ENCODE measurements at regions not wholly inside any gene's neighbourhood (a gene's known extent, or its start where the extent isn't known, plus 50 kb on each side); places are given as distances from the start of the nearest gene placed in this dataset.
"Not testable (repeated sequence)": the region's sequence is repeated elsewhere in the genome, so short reads cannot be mapped to it uniquely, and the experiment has no call there.

DNA sequence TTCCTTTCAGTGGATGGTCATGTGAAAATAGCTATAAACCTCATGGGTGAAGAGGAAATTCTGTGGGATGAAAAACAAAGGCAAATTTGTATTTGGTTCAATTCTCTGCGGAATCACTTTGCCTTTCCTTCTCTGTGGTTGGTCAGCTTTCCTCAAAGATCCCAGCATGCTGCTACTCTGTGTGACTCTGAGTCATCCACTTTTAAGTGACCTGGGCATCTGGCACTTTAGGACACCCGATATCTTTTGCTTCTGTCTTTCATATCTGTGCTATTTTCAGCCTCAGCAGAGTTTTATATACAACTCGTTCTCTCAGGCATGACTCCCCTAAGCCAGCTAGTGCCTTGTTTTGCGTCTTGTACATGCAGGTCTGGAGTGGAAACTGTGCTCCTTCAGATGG, 217.0 kb upstream of the PIEZO2 start:
- TF ChIP-seq POLR2A (IDR thresholded peaks at IDR 0.05; ENCODE audit: low read length), result no peak
- TF ChIP-seq GATA1 (IDR thresholded peaks at IDR 0.05; ENCODE audit: low read depth, low read length), result no peak
- no peak for DNase-seq

DNA sequence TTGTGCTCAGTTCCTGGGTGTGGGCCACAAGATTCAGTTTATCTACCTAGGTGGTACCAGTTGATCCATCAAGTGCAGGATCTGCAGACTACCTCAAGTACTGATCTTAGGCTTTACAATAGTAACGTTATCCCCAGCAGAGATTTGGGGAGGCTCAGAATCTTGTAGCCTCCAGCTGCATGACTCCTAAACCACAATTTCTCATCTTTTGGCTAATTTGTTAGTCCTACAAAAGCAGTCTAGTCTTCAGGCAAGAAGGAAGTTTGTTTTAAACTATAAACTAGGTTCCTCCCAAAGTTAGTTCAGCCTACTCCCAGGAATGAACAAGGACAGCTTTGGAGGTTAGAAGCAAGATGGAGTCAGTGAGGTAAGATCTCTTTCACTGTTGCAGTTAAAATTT, 213.5 kb upstream of the PIEZO2 start:
- TF ChIP-seq POLR2A (IDR thresholded peaks at IDR 0.05; ENCODE audit: low read length) (no peak), GATA1 (IDR thresholded peaks at IDR 0.05; ENCODE audit: low read depth, low read length) (no peak)

DNA sequence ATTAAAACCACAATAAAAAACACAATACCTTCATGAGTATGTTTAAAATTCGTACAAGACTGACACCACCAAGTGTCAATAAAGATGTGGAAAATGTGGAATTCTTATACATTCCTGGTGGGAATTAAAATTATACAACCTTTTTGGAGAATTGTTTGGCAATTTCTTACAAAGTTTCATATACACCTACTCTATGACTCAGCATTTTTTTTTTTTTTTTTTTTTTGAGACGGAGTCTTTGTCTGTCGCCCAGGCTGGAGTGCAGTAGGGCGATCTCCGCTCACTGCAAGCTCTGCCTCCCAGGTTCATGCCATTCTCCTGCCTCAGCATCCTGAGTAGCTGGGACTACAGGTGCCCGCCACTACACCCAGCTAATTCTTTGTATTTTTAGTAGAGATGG, 212.5 kb upstream of the PIEZO2 start:
- not testable (repeated sequence) for DNase-seq

More for the DNA sequence above, 213.5 kb upstream of the PIEZO2 start:
- no peak for DNase-seq

DNA sequence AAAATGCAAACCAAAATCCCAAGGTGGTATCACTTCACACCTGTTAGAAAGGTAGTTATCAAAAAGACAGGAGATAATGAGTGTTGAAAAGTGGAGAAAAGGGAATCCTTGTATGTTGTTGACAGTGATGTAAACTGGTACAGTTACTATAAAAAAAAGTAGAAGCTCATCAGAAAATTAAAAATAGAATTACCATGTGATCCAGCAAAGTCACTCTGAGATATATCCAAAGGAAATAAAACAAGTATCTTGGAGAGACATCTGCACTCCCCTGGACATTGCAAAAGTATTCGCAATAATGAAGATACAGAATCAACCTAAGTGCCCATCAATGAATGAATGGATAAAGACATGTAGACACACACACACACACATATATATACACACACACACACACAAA, 208.3 kb upstream of the PIEZO2 start:
- TF ChIP-seq POLR2A (IDR thresholded peaks at IDR 0.05; ENCODE audit: low read length) (no peak), GATA1 (IDR thresholded peaks at IDR 0.05; ENCODE audit: low read depth, low read length) (no peak)

DNA sequence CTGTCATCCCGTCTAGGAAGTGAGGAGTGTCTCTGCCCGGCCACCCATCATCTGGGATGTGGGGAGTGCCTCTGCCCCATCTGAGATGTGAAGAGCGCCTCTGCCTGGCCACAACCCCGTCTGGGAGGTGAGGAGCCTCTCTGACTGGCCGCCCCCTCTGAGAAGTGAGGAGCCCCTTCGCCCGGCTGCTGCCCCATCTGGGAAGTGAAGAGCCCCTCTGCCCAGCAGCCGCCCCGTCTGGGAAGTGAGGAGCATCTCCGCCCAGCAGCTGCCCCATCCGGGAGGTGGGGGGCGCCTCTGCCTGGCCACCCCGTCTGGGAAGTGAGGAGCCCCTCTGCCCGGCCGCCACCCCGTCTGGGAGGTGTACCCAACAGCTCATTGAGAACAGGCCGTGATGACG, 195.2 kb upstream of the PIEZO2 start:
- DNase-seq, result not testable (repeated sequence)

More for the DNA sequence above, 208.3 kb upstream of the PIEZO2 start:
- no peak for DNase-seq

DNA sequence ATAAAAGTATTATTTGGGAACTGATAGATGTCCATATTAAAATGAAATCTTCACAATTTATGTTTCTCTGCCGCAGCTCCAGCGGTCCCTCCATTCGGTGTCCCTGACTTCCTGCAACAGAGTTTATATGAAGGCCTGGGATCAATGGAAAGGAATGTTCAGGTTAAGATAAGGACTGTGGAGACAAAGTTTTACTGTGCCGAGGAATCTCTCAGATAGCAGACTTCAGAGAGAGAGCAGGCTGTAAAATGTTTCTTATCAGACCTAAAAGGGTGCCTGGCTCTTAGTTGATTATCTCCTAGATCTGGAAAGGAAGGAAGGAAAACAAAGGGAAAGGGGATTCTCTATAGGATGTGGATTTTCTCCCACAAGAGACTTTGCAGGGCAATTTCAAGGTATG, 193.7 kb upstream of the PIEZO2 start:
- no peak for TF ChIP-seq POLR2A (IDR thresholded peaks at IDR 0.05; ENCODE audit: low read length)
- TF ChIP-seq GATA1 (IDR thresholded peaks at IDR 0.05; ENCODE audit: low read depth, low read length), result no peak
- no peak for DNase-seq

DNA sequence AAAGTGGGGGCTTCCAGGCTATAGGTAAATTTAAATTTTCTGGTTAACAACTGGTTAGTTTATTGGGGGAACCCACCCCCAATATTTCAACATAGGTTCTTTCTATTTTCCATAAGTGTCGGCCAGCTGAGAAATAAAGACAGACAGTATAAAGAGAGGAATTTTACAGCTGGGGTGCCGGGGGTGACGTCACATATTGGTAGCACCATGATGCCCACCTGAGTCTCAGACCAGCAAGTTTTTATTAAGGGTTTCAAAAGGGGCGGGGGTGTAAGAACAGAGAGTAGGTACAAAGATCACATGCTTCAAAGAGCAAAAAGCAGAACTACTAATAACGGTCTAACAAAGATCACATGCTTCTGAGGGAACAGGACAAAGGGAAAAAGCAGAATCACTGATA, 192.7 kb upstream of the PIEZO2 start:
- not testable (repeated sequence) for DNase-seq

DNA sequence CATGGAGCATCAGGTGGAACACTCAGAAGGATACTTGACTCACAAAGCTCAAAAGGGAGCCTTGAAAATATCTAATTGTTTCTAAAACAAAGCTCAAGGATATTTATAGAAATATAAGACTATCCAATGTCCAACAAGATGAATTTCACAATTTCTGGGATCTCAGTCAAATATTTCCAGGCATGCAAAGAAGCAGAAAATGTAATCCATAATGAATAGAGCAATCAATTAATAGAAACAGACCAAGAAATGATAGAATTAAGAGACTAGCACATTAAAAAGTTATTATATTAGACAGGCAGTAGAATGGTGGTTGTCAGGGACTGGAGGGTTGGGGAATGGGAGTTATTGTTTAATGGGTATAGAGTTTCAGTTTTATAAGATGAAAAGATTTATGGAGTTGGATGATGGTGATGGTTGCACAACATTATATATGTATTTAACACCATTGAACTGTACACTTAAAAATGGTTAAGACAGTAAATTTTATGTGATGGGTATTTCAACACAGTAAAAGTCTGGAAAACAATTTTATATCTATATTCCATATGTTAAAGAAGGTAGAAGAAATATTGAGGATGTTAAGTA, 189.9 kb upstream of the PIEZO2 start:
- no peak for TF ChIP-seq POLR2A (IDR thresholded peaks at IDR 0.05; ENCODE audit: low read length)
- TF ChIP-seq GATA1 (IDR thresholded peaks at IDR 0.05; ENCODE audit: low read depth, low read length), result no peak
- DNase-seq, result no peak

DNA sequence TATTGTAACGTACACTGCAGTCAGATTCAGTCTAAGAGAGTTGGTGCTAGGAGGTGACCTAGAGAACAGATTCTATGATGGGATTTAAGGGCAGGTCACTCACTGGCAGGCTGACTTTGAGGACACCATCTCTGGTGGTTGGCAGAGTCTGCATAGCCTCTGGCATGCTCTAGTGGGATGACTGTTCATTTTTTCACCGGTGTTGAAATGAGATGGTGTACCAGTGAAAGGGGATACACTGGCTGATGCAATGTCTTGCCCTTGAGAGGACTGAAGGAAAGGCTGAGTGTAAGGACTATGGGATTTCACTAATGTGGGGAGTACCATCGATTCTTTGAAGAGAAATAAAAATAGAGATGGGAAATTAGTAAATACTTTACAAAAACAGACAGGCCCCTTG, 186.9 kb upstream of the PIEZO2 start:
- TF ChIP-seq GATA1 (IDR thresholded peaks at IDR 0.05; ENCODE audit: low read depth, low read length), result no peak
- TF ChIP-seq POLR2A (IDR thresholded peaks at IDR 0.05; ENCODE audit: low read length), result no peak
- no peak for DNase-seq

DNA sequence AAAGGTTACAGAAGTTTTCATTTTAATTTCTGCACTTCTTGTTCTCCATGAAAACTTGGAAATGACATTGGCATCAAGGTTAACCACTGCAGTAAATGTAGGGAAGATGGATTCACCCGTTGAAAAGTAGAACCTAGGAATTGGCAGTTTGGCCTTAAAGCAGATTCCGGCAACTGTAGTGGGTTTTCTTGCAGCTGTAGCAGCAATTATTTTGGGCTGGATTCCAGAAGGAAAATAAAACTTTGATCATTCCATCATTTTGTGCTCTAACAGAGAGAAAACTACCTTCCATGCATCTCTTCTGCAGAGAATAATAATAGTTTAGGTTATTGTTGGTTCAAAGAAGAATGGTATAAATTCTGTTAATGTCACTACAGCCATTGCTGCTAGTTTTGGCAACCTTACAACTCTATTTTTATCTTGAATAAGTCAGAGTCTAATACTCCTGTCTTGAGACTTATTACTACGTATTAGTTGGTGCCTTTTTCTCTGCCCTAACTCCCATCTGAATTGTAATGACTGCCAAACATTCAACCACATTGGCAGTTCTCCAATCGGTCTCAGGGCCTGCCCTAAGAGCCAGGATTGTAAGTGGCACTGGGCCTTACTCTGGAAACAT, 178.1 kb upstream of the PIEZO2 start:
- DNase-seq, result no peak
- TF ChIP-seq GATA1 (IDR thresholded peaks at IDR 0.05; ENCODE audit: low read depth, low read length) (no peak), POLR2A (IDR thresholded peaks at IDR 0.05; ENCODE audit: low read length) (no peak)

DNA sequence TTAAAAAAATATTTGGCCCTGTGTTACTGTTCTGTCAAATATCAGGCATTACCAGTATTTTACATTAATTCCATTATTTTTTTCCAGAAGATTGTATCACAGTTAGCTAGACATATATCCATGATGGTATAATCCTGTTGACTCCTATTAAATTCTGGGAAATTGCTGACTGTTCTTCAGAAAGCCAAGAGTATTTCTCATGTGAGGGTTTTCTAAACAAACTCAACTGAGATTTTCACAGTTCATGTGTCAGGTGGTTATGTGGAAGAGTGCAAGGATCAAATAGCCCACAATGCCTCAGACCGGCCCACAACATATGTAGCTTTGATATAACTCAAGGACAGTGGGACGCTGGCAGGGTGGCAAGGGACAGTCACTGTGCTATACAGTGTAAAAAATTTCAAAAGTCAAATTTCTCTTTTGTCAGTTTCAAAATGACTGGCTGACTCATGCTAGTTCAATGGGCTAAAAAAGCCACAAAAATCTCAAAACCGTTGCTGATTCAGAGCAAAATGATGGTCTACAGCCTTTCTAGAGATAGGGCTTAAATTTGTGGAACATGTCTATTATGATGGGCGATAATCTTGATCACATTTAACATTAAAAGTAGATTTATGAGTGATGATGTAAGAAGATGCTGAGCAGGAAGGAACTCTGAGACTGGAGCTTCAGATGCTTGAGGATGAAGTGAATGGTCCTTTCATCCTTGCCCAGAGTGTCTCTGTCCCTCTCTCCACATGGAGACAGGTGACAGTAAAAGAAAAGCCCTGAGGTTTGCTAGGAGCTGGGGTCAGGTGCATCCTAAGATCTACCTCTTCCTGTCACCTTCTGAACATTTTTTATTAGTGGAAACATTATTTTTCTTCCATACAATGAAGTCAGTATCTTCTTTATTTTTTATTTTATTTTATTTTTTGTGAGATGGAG, 175.8 kb upstream of the PIEZO2 start:
- no peak for TF ChIP-seq GATA1 (IDR thresholded peaks at IDR 0.05; ENCODE audit: low read depth, low read length)
- no peak for TF ChIP-seq POLR2A (IDR thresholded peaks at IDR 0.05; ENCODE audit: low read length)
- no peak for DNase-seq

DNA sequence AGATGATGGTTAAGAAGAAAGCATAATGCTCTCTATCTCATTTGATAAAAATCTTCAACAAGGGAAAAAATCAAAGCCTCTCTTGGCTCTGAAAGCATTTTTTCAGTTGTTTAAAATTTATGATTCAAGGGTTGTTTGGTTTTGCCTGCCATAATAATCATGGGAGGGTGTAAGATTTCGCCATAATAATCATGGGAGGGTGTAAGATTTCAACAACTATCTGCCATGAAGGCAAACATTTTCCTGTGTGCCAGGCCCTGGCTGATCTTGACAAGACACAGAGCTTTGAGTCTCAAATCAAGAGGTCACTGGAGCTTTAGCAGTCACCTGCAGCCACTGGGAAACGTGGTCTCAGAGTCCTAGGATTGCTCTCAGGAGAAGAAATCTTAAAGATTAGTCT, 175.1 kb upstream of the PIEZO2 start:
- TF ChIP-seq POLR2A (IDR thresholded peaks at IDR 0.05; ENCODE audit: low read length) (no peak), GATA1 (IDR thresholded peaks at IDR 0.05; ENCODE audit: low read depth, low read length) (no peak)
- no peak for DNase-seq

DNA sequence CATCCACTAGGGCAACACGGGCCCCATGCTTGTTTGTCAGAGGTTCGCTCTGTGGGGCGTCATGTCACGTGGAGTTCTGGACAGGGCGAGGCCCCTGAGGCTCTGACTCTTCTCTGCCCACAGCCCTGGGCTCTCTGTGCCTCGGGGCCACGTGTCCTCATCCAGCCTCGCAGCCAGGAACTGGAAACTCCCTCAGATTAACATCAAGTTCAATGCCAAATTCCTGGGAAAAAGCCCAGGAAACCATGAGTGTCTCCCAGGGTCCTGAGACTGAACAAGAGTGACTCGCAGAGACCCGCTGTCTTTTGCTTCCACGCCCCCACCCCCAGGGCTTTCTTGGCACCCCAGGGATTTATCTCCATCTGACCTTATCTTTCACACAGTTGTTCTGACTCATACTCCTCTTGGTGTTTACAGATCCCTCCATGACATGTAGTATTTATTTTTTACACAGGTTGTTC, 174.0 kb upstream of the PIEZO2 start:
- no peak for DNase-seq
- no peak for TF ChIP-seq POLR2A (IDR thresholded peaks at IDR 0.05; ENCODE audit: low read length)
- TF ChIP-seq GATA1 (IDR thresholded peaks at IDR 0.05; ENCODE audit: low read depth, low read length), result no peak

DNA sequence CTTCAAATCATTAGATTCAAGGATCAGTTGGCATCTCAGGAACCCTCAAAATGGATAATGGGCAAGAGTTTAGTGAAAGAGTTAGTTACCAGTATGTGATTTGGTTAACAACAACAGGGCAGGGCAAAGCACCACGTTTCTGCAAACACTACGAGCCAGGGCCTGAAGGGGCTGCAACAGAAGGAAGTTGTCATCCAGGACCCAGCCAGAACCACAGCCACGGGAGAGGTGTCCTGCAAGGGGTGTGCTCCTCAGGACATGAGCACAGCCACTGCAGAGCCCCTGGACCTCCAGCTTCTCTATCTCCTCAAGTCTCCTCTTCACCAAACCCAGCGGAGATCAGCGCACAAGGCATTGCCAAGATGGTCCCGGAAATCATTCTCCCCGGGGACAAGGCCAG, 173.3 kb upstream of the PIEZO2 start:
- no peak for TF ChIP-seq POLR2A (IDR thresholded peaks at IDR 0.05; ENCODE audit: low read length)
- TF ChIP-seq GATA1 (IDR thresholded peaks at IDR 0.05; ENCODE audit: low read depth, low read length), result no peak
- DNase-seq, result no peak

DNA sequence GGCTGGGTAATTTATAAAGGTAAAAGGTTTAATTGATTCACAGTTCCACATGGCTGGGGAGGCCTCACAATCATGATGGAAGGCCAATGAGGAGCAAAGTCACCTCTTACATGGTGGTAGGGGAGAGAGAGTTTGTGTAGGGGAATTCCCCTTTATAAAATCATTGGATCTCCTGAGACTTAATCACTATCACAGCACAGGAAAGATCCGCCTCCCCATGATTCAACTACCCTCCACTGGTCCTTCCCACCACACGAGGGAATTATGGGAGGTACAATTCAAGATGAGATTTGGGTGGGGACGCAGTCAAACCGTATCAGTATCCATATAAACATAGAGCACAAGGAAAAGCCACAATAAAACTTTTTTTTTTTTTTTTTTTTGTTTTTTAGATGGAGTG, 172.6 kb upstream of the PIEZO2 start:
- no peak for DNase-seq
- no peak for TF ChIP-seq GATA1 (IDR thresholded peaks at IDR 0.05; ENCODE audit: low read depth, low read length)
- no peak for TF ChIP-seq POLR2A (IDR thresholded peaks at IDR 0.05; ENCODE audit: low read length)
